HG03378 (cell line): ENCODE measurements at regions not wholly inside any gene's neighbourhood (a gene's known extent, or its start where the extent isn't known, plus 50 kb on each side); places are given as distances from the start of the nearest gene placed in this dataset.
"Not testable (repeated sequence)": the region's sequence is repeated elsewhere in the genome, so short reads cannot be mapped to it uniquely, and the experiment has no call there.

Experiments
- ATAC-seq: cut with Tn5 transposase; IDR thresholded peaks from one replicate; pipeline ENCODE4 v1.9.1; 2021; ENCODE audit warnings: mild to moderate bottlenecking, moderate library complexity; ENCODE audit not compliant: unreplicated experiment

- no peak for ATAC-seq
These were observed 129.2 kb upstream of the NRBF2 start for GRCh38 chr10:63003816-63004453.

DNA sequence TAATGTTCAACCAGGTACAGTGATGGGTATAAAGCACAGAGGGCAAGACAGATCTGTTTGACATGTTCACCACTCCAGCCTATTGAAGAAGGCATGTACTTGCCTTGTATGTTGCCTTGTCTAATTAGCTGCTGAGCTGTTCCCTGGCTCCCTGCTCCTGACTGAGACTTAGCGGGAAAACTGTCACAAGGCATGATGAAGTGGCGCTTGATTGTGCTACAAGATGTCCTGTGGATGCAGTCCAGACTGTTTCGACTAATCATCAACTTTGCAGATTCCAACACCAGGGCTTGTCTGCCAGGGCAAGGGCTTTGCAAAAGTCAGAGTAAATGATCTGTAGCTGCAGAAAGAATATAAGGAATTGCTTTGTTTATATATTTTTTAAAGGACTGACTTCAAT lies 136.2 kb upstream of the NRBF2 start:
- no peak for ATAC-seq

- no peak for ATAC-seq
These were observed 136.6 kb upstream of the NRBF2 start for GRCh38 chr10:62996516-62996915.

DNA sequence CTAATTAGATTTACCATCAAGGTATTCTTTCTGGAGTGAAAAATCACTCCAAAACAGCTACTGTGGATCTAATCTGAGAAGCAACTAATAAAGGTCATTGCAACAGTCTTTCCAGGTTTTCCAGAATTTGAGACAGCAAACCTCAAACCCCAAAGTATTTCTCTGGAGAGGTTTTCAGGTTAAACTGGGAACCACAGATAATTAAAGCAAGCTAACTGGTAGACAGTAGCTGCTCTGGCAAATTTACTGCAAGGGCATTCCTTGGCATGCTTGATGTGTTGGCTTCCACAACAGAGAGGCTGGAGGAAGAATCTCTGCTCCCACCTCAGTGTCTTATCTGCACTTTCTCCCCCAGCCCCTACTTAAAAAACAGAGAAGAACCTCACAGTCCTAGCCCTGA lies 140.0 kb upstream of the NRBF2 start:
- ATAC-seq: no peak

GRCh38 chr10:62992145-62992721 lies 140.9 kb upstream of the NRBF2 start:
- ATAC-seq: peak; percentile 79

- no peak for ATAC-seq
These were observed 143.0 kb upstream of the NRBF2 start for GRCh38 chr10:62990126-62990525.

DNA sequence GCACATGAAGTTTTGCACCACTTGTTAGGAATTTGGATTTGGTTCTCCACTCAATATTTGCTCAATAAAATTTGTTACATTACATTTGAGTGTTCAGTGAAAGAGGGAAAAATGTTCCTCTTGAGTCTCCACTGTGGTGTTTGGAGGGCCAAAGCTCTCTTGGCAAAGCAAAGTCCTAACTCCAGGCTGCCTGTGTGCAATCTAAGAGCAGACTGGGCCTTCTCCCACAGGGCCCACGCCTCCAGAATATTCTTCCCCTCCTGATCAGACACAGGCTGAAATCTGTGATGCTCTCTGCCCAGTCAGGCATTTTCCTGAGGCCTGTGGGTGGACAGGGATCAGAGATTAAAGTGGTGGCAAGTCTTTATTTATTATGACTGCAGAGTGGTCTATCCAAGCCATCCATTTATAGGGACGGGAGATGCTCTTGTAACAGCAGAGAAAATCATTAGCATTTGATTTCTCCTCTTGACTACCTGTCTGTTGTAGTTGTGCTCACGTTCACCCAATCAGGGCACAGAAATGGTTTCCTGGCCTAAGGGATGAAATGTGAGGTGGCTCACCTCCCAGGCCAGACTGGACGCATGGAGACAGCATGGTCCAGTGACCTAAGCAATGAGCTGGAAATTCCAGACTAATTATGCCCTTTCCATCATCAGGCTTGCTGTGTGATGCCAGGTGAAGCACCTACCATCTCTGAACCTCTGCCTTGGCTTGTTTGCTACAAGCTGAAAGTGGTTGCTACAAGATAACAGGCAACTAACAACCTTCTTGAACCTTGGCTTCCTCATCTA lies 147.1 kb upstream of the NRBF2 start:
- ATAC-seq: no peak

- ATAC-seq: no peak
These were observed 152.0 kb upstream of the NRBF2 start for GRCh38 chr10:62981096-62981495.

- ATAC-seq: no peak
These were observed 152.4 kb upstream of the NRBF2 start for GRCh38 chr10:62980687-62981086.

GRCh38 chr10:62979921-62980320 lies 153.2 kb upstream of the NRBF2 start:
- no peak for ATAC-seq

- no peak for ATAC-seq
These were observed 154.6 kb upstream of the NRBF2 start for GRCh38 chr10:62978482-62978881.

GRCh38 chr10:62974795-62975194 lies 158.3 kb upstream of the NRBF2 start:
- not testable (repeated sequence) for ATAC-seq

DNA sequence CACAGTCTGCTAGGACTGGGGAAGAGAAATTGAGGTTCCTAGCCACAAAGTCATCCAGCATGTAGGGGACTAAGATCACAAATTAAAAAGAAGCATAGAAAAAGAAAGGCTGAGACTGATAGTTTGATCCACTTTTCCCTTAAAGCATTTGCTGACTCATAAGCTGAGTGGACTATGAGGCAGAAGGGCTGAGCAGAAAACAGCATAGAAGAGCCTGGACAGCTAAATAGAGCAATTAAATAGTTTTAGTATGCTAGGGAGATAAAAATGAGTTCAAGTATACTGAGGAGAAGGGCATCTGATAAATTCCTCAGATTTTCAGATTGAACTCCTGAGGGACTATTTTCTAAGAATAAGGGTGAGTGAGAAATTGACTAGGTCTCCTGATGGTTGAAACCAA lies 155.9 kb upstream of the EGR2 start:
- ATAC-seq: no peak

GRCh38 chr10:62964026-62964425 lies 147.9 kb upstream of the EGR2 start:
- no peak for ATAC-seq

DNA sequence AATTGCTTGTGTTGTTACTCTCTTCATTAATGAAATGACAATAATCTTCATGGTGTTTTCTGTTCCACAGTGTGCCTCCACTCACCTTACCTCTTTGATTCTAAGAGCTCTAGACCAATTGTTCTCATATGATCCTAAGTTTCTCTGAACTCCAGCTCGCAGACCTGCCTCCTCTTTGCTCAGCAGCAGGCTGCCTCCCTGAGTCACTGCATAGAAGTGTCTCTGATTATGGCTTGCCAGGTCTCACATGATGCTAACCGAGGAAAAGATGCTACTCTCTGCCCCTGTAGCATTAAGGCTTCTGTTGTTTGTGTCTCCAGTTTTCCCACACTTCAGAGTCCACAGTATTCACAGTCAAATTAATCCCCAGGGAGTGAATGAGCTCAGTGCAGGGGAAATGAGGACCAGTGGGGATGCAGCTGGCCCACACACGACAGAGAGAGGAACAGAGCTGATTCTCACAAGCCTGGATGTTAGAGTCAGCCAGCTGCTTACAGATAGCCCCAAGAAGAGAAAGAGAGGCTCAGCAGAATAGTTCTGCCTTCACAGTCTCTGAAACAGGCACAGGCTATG lies 145.9 kb upstream of the EGR2 start:
- no peak for ATAC-seq

DNA sequence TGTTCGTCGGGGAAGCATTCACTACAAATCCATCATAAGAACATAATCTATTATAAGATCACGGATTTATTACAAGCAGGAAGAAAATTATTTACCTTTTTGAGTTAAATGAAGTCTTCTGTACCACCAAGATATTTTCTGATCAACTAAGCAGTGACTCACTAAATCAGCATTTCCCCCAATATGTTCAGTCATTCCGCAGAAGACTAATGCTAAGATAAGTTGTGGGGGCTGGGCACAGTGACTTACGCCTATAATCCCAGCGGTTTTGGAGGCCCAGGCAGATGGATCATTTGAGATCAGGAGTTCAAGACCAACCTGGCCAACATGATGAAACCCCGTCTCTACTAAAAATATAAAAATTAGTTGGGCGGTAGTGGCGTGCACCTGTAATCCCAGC lies 144.2 kb upstream of the EGR2 start:
- ATAC-seq: no peak

DNA sequence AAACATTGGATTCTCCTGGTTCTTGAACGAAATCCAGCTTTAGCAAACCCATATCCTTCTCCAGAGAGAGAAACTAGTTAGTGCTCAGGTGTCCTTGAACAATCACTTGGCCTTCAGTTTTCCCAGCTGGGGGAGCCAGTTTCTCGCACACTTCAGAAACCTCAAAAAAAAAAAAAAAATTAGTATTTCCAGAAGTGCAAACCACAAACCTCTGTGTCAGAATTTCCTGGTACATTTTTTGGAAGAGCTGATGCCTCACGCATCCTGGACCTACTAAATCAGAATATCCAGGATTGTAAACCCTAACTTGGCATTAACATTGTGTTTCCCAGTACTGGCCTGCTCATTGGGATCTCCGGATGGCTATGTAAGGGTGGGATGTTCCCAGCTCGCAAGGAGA lies 143.4 kb upstream of the EGR2 start:
- no peak for ATAC-seq

GRCh38 chr10:62958980-62959379 lies 142.8 kb upstream of the EGR2 start:
- no peak for ATAC-seq

GRCh38 chr10:62946278-62946677 lies 130.1 kb upstream of the EGR2 start:
- no peak for ATAC-seq

DNA sequence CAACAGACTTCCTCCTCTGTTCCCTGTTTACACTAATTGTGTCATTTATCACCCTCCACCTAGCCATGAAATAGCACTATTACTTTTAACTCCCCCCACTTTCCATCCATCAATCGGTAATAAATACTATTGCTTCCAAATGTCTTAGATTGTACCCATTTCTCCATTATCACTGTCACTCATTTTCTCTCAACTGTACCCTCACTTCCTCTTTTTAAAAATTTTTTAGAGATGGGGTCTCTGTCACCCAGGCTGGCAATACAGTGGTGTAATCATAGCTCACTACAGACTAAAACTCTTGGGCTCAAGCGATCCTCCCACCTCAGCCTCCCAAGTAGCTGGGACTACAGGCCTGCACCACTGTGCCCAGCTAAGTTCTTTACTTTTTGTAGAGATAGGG lies 123.5 kb upstream of the EGR2 start:
- no peak for ATAC-seq

GRCh38 chr10:62938672-62939071 lies 122.5 kb upstream of the EGR2 start:
- ATAC-seq: no peak

- no peak for ATAC-seq
These were observed 121.5 kb upstream of the EGR2 start for GRCh38 chr10:62937674-62938073.
